ENCODE measurements at regions not wholly inside any gene's neighbourhood (a gene's known extent, or its start where the extent isn't known, plus 50 kb on each side); places are given as distances from the start of the nearest gene placed in this dataset.

DNA sequence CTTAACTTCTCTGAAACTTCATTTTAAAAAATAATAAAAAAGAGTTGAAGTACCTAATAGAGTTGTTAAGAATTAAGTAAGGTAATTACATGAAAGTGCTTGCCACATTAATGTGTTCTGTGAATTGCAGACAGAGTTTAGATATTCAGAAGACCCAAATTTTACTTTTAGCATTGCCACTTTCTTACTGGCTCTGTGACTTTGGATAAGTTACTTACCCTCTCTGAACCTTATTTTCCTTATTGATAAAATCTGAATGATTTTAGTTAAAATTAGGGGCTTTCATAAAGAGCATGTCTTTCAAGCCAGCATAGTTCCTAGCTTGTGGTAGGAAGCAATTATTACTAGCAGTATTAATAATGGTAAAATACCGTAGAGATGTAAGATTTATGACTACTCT is 101.2 kb upstream of the CREB1 start:
- Histone ChIP-seq H3K4me2 (no peak overlapping the region), H3K79me2 (no peaks in the 10 kb centered on the region), H3K4me1 (ENCODE audit: insufficient read depth) (no peaks in the 10 kb centered on the region), H3K9me3 (ENCODE audit: low read depth) (no peaks in the 10 kb centered on the region), H3K4me3 (no peak overlapping the region), H3K36me3 (replicated peaks; ENCODE audit: insufficient read depth, low read depth) (no peaks in the 10 kb centered on the region), H3K27ac (no peak overlapping the region), H3K9me2 (replicated peaks; ENCODE audit: insufficient read depth) (no peaks in the 10 kb centered on the region), H3K27me3 (no peaks in the 10 kb centered on the region), H2AFZ (no peak overlapping the region), H4K20me1 (ENCODE audit: insufficient read depth, poor library complexity, severe bottlenecking) (no peaks in the 10 kb centered on the region)
- 100% methylated on average over 1 of the region's 1 CpG for WGBS (ENCODE audit: low lambda C conversion rate, missing lambda C conversion rate)
- no peak for DNase-seq (ENCODE audit: low spot score)
- TF ChIP-seq EZH2 (IDR thresholded peaks at IDR 0.05; ENCODE audit: borderline replicate concordance), result no peak
- TF ChIP-seq, protein P1, sequence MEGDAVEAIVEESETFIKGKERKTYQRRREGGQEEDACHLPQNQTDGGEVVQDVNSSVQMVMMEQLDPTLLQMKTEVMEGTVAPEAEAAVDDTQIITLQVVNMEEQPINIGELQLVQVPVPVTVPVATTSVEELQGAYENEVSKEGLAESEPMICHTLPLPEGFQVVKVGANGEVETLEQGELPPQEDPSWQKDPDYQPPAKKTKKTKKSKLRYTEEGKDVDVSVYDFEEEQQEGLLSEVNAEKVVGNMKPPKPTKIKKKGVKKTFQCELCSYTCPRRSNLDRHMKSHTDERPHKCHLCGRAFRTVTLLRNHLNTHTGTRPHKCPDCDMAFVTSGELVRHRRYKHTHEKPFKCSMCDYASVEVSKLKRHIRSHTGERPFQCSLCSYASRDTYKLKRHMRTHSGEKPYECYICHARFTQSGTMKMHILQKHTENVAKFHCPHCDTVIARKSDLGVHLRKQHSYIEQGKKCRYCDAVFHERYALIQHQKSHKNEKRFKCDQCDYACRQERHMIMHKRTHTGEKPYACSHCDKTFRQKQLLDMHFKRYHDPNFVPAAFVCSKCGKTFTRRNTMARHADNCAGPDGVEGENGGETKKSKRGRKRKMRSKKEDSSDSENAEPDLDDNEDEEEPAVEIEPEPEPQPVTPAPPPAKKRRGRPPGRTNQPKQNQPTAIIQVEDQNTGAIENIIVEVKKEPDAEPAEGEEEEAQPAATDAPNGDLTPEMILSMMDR (IDR thresholded peaks at IDR 0.05; ENCODE audit: poor library complexity), result no peak
- TF ChIP-seq EZH2phosphoT487 (IDR thresholded peaks at IDR 0.05; ENCODE audit: low read depth, severe bottlenecking, unreplicated experiment), result no peak

DNA sequence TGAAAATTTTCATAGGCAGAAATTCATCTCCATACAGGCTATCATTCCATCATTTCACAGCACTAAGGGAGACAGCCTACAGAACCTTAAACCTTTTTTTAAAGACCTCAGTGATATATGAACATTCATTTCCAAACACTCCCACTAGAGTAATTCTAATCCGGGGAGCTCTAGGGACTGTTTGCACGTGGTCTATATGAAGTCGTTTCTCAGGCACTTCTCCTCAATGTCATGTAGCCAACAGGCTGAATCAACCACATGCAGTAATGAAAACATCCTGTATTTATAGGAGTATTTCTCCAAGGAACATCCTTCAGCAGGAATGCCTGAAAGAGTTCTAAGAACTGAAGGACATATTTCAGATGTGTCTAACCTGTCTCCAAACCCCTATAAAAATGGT is 97.3 kb upstream of the CREB1 start:
- Histone ChIP-seq H2AFZ (no peak overlapping the region), H4K20me1 (ENCODE audit: insufficient read depth, poor library complexity, severe bottlenecking) (no peaks in the 10 kb centered on the region), H3K27ac (no peak overlapping the region), H3K4me3 (no peak overlapping the region), H3K79me2 (no peaks in the 10 kb centered on the region), H3K27me3 (no peaks in the 10 kb centered on the region), H3K4me2 (no peak overlapping the region), H3K36me3 (replicated peaks; ENCODE audit: insufficient read depth, low read depth) (no peaks in the 10 kb centered on the region), H3K9me2 (replicated peaks; ENCODE audit: insufficient read depth) (no peaks in the 10 kb centered on the region), H3K9me3 (ENCODE audit: low read depth) (no peaks in the 10 kb centered on the region), H3K4me1 (ENCODE audit: insufficient read depth) (no peaks in the 10 kb centered on the region)
- WGBS (ENCODE audit: low lambda C conversion rate, missing lambda C conversion rate), result 37% methylated on average over 3 of the region's 3 CpGs
- DNase-seq (ENCODE audit: low spot score), result no peak
- TF ChIP-seq EZH2phosphoT487 (IDR thresholded peaks at IDR 0.05; ENCODE audit: low read depth, severe bottlenecking, unreplicated experiment) (no peak), EZH2 (IDR thresholded peaks at IDR 0.05; ENCODE audit: borderline replicate concordance) (no peak)
- TF ChIP-seq, protein P1 (IDR thresholded peaks at IDR 0.05; ENCODE audit: poor library complexity), result no peak

DNA sequence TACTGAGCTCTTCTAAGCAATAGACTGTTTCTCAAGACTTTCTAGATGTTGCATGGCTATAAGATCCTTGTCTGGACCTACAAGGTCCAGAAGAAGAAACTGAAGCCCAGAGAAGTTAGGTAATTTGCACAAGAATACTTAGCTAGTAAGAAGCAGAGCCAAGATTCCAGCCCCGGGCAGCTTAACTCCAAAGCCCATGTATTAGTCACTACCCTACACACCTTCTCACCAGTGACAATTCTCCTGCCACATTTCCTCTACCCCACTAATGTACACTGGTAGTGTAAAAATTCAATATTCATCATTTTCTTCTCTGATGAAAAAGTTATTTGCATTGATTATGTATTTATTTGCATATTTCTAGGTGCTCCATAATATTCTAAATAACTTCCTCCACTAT is 95.5 kb upstream of the CREB1 start:
- Histone ChIP-seq H3K4me2 (no peak overlapping the region), H3K4me1 (ENCODE audit: insufficient read depth) (no peaks in the 10 kb centered on the region), H3K4me3 (no peak overlapping the region), H4K20me1 (ENCODE audit: insufficient read depth, poor library complexity, severe bottlenecking) (no peaks in the 10 kb centered on the region), H3K27me3 (no peaks in the 10 kb centered on the region), H3K9me2 (replicated peaks; ENCODE audit: insufficient read depth) (no peaks in the 10 kb centered on the region), H3K36me3 (replicated peaks; ENCODE audit: insufficient read depth, low read depth) (no peaks in the 10 kb centered on the region), H3K9me3 (ENCODE audit: low read depth) (no peaks in the 10 kb centered on the region), H2AFZ (no peak overlapping the region), H3K27ac (no peak overlapping the region), H3K79me2 (no peaks in the 10 kb centered on the region)
- DNase-seq (ENCODE audit: low spot score), result no peak
- TF ChIP-seq EZH2phosphoT487 (IDR thresholded peaks at IDR 0.05; ENCODE audit: low read depth, severe bottlenecking, unreplicated experiment), result no peak
- no peak for TF ChIP-seq EZH2 (IDR thresholded peaks at IDR 0.05; ENCODE audit: borderline replicate concordance)
- TF ChIP-seq, protein P1 (IDR thresholded peaks at IDR 0.05; ENCODE audit: poor library complexity), result no peak
- WGBS (ENCODE audit: low lambda C conversion rate, missing lambda C conversion rate), result 82% methylated on average over 1 of the region's 1 CpG

DNA sequence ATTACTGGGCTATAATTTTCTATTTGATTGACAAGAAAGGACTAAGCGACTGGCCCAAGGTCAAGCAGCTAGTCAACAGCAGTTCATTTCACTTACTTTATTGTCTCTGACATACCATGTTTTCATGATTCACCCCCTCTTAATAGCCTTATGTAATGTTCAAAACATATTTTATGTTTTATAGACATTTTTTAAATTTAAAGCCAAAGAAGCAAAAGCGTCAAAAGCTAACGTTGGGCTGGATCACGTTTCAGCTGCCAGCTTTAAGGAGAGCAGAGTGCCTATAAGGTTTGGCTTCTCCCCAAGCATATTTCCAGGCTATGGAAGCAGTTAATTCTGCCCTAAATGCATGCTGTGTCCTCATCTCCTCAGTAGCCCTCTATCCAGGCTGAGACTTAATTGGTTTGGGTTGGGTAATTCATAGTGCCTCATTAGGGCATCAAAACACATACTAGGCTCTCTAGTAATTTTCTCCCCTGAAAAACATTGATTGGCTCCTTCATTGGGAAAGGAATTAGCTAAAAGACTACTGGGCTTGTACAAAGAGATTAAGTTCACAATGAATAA is 94.8 kb upstream of the CREB1 start:
- no peak for DNase-seq (ENCODE audit: low spot score)
- H3K27me3 ChIP-seq, result no peaks in the 10 kb centered on the region
- H4K20me1 ChIP-seq (ENCODE audit: insufficient read depth, poor library complexity, severe bottlenecking), result no peaks in the 10 kb centered on the region
- H3K4me1 ChIP-seq (ENCODE audit: insufficient read depth), result no peaks in the 10 kb centered on the region
- TF ChIP-seq, protein P1 (IDR thresholded peaks at IDR 0.05; ENCODE audit: poor library complexity), result no peak
- TF ChIP-seq EZH2phosphoT487 (IDR thresholded peaks at IDR 0.05; ENCODE audit: low read depth, severe bottlenecking, unreplicated experiment) (no peak), EZH2 (IDR thresholded peaks at IDR 0.05; ENCODE audit: borderline replicate concordance) (no peak)
- WGBS (ENCODE audit: low lambda C conversion rate, missing lambda C conversion rate), result 85% methylated on average over 4 of the region's 4 CpGs
- no peaks in the 10 kb centered on the region for H3K9me2 ChIP-seq (replicated peaks; ENCODE audit: insufficient read depth)
- H3K36me3 ChIP-seq (replicated peaks; ENCODE audit: insufficient read depth, low read depth), result no peaks in the 10 kb centered on the region
- no peak overlapping the region for H3K4me3 ChIP-seq
- no peak overlapping the region for H3K27ac ChIP-seq
- H3K4me2 ChIP-seq, result no peak overlapping the region
- H3K9me3 ChIP-seq (ENCODE audit: low read depth), result no peaks in the 10 kb centered on the region
- H2AFZ ChIP-seq, result no peak overlapping the region
- H3K79me2 ChIP-seq, result no peaks in the 10 kb centered on the region
